Vagina (tissue), 2 donors: ENCODE measurements at regions not wholly inside any gene's neighbourhood (a gene's known extent, or its start where the extent isn't known, plus 50 kb on each side); places are given as distances from the start of the nearest gene placed in this dataset.

Experiments used
- POLR2AphosphoS5 ChIP-seq, 2 donors: sonication (generic); formaldehyde crosslinking; IDR thresholded peaks; one replicate each; pipeline ENCODE4 v1.9.0; 2017; ENCODE audit warnings: antibody characterized with exemption in 2 of 2, mild to moderate bottlenecking in 2 of 2, low read depth in 1 of 2; ENCODE audit not compliant: insufficient read depth in 1 of 2
- TF ChIP-seq, protein P1 (sequence below), 3 experiments: fragments of 450-650 bp in 2 of 3; fragments of 200-600 bp in 1 of 3; sonication (generic) in 1 of 3; IDR thresholded peaks; one replicate each; pipeline ENCODE4 v1.5.1; 2017 to 2019; ENCODE audit warnings: antibody characterized with exemption in 3 of 3, mild to moderate bottlenecking in 2 of 3, moderate library complexity in 2 of 3

DNA sequence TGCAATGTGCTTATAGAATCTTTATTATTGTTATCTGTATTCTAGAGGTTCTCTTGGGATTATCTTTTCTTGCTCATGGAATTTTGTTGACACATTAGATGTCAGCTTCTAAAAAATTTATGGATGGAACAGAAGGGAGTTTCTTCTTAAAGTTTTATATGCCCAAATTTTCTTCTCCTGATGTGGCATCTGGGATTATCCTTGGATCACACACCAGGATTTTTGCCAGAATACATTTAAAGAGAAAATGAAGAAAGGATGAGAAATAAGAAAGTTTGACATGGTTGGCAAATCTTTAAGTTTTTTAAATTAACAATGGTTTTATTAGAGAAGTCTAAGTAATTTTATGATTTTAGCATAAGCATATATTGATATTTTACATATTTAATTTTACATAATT lies 706.7 kb upstream of the TMEFF2 start:
- TF ChIP-seq, protein P1, sequence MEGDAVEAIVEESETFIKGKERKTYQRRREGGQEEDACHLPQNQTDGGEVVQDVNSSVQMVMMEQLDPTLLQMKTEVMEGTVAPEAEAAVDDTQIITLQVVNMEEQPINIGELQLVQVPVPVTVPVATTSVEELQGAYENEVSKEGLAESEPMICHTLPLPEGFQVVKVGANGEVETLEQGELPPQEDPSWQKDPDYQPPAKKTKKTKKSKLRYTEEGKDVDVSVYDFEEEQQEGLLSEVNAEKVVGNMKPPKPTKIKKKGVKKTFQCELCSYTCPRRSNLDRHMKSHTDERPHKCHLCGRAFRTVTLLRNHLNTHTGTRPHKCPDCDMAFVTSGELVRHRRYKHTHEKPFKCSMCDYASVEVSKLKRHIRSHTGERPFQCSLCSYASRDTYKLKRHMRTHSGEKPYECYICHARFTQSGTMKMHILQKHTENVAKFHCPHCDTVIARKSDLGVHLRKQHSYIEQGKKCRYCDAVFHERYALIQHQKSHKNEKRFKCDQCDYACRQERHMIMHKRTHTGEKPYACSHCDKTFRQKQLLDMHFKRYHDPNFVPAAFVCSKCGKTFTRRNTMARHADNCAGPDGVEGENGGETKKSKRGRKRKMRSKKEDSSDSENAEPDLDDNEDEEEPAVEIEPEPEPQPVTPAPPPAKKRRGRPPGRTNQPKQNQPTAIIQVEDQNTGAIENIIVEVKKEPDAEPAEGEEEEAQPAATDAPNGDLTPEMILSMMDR (IDR thresholded peaks at IDR 0.05) = no peak
- no peak for TF ChIP-seq POLR2AphosphoS5 (IDR thresholded peaks at IDR 0.05; ENCODE audit: insufficient read depth in 1 of 2, low read depth in 1 of 2)
